ENCODE measurements at regions not wholly inside any gene's neighbourhood (a gene's known extent, or its start where the extent isn't known, plus 50 kb on each side); places are given as distances from the start of the nearest gene placed in this dataset.

- DNase-seq (ENCODE audit: low read depth, low spot score): no peak
- Histone ChIP-seq H3K27ac (ENCODE audit: low read depth, low read length) (no peak overlapping the region), H3K9me3 (ENCODE audit: control insufficient read depth, insufficient read depth, low read length) (no peaks in the 10 kb centered on the region), H3K4me3 (ENCODE audit: low read depth, low read length) (no peak overlapping the region), H3K27me3 (ENCODE audit: control insufficient read depth, insufficient read depth, low read length) (peaks cover 2% of the 10 kb centered on the region)
- no peak for TF ChIP-seq CTCF (IDR thresholded peaks at IDR 0.05; ENCODE audit: low read depth, low read length)
- ChIA-PET POLR2A (no interaction called here), CTCF (no interaction called here)
These were observed 182.9 kb upstream of the RFX3 start for GRCh38 chr9:3708751-3709150.

- TF ChIP-seq CTCF (IDR thresholded peaks at IDR 0.05; ENCODE audit: low read depth, low read length): no peak
- CTCF ChIA-PET: no interaction called here
- DNase-seq (ENCODE audit: low read depth, low spot score): no peak
These were observed 179.1 kb upstream of the RFX3 start for GRCh38 chr9:3704890-3705289.

GRCh38 chr9:3700772-3701171 is 175.0 kb upstream of the RFX3 start:
- Histone ChIP-seq H3K9me3 (ENCODE audit: control insufficient read depth, insufficient read depth, low read length) (no peaks in the 10 kb centered on the region), H3K4me3 (ENCODE audit: low read depth, low read length) (no peak overlapping the region), H3K27me3 (ENCODE audit: control insufficient read depth, insufficient read depth, low read length) (peaks cover 2% of the 10 kb centered on the region), H3K27ac (ENCODE audit: low read depth, low read length) (no peak overlapping the region)
- no peak for TF ChIP-seq CTCF (IDR thresholded peaks at IDR 0.05; ENCODE audit: low read depth, low read length)
- no peak for DNase-seq (ENCODE audit: low read depth, low spot score)
- ChIA-PET POLR2A (no interaction called here), CTCF (no interaction called here)

More at GRCh38 chr9:3704890-3705289, 179.1 kb upstream of the RFX3 start:
- POLR2A ChIA-PET: no interaction called here
- H3K9me3 ChIP-seq (ENCODE audit: control insufficient read depth, insufficient read depth, low read length): no peaks in the 10 kb centered on the region
- no peak overlapping the region for H3K27ac ChIP-seq (ENCODE audit: low read depth, low read length)
- no peak overlapping the region for H3K4me3 ChIP-seq (ENCODE audit: low read depth, low read length)
- peaks cover 2% of the 10 kb centered on the region for H3K27me3 ChIP-seq (ENCODE audit: control insufficient read depth, insufficient read depth, low read length)

- POLR2A ChIA-PET: no interaction called here
- Histone ChIP-seq H3K9me3 (ENCODE audit: control insufficient read depth, insufficient read depth, low read length) (no peaks in the 10 kb centered on the region), H3K27me3 (ENCODE audit: control insufficient read depth, insufficient read depth, low read length) (peaks cover 2% of the 10 kb centered on the region), H3K27ac (ENCODE audit: low read depth, low read length) (no peak overlapping the region), H3K4me3 (ENCODE audit: low read depth, low read length) (no peak overlapping the region)
- DNase-seq (ENCODE audit: low read depth, low spot score): no peak
- CTCF ChIA-PET: no interaction called here
- TF ChIP-seq CTCF (IDR thresholded peaks at IDR 0.05; ENCODE audit: low read depth, low read length): no peak
These were observed 174.1 kb upstream of the RFX3 start for GRCh38 chr9:3699883-3700282.

GRCh38 chr9:3698531-3698930 is 172.7 kb upstream of the RFX3 start:
- ChIA-PET CTCF (interaction anchor here (1.8 kb wide), 1 partner anchor 9 kb away, joined by 5 read pairs; no protein-coding TSS in a partner anchor), POLR2A (no interaction called here)
- H3K4me3 ChIP-seq (ENCODE audit: low read depth, low read length): no peak overlapping the region
- H3K27ac ChIP-seq (ENCODE audit: low read depth, low read length): no peak overlapping the region
- no peak for DNase-seq (ENCODE audit: low read depth, low spot score)
- no peak for TF ChIP-seq CTCF (IDR thresholded peaks at IDR 0.05; ENCODE audit: low read depth, low read length)
- no peaks in the 10 kb centered on the region for H3K9me3 ChIP-seq (ENCODE audit: control insufficient read depth, insufficient read depth, low read length)
- no peaks in the 10 kb centered on the region for H3K27me3 ChIP-seq (ENCODE audit: control insufficient read depth, insufficient read depth, low read length)

Data from AG04450 (cell line).